Muscle layer of duodenum (tissue), 2 donors: ENCODE measurements at regions not wholly inside any gene's neighbourhood (a gene's known extent, or its start where the extent isn't known, plus 50 kb on each side); places are given as distances from the start of the nearest gene placed in this dataset.

Source experiments
- H3K27ac ChIP-seq: one replicate; pipeline ENCODE4 v1.7.0; 2013; ENCODE audit warnings: mild to moderate bottlenecking, low read length
- H3K27me3 ChIP-seq: one replicate; pipeline ENCODE4 v1.7.0; 2013; ENCODE audit warnings: low read depth, mild to moderate bottlenecking, control low read depth, low read length
- H3K36me3 ChIP-seq, 2 donors: one replicate each; pipeline ENCODE4 v1.7.0; 2013; ENCODE audit warnings: low read length in 2 of 2, control low read depth in 1 of 2, mild to moderate bottlenecking in 1 of 2; ENCODE audit not compliant: insufficient read depth in 2 of 2, control insufficient read depth in 1 of 2
- H3K4me1 ChIP-seq, 2 donors: one replicate each; pipeline ENCODE4 v1.7.0; 2013; ENCODE audit warnings: low read length in 2 of 2, mild to moderate bottlenecking in 2 of 2, control low read depth in 1 of 2, moderate library complexity in 1 of 2; ENCODE audit not compliant: insufficient read depth in 2 of 2, control insufficient read depth in 1 of 2
- H3K4me3 ChIP-seq, 2 donors: one replicate each; pipeline ENCODE4 v1.7.0; 2013; ENCODE audit warnings: low read length in 2 of 2, low read depth in 1 of 2, mild to moderate bottlenecking in 1 of 2
- H3K9me3 ChIP-seq, 2 donors: one replicate each; pipeline ENCODE4 v1.7.0; 2013; ENCODE audit warnings: low read length in 2 of 2, control low read depth in 1 of 2, mild to moderate bottlenecking in 1 of 2; ENCODE audit not compliant: control insufficient read depth in 1 of 2
- donor health status: healthy.

DNA sequence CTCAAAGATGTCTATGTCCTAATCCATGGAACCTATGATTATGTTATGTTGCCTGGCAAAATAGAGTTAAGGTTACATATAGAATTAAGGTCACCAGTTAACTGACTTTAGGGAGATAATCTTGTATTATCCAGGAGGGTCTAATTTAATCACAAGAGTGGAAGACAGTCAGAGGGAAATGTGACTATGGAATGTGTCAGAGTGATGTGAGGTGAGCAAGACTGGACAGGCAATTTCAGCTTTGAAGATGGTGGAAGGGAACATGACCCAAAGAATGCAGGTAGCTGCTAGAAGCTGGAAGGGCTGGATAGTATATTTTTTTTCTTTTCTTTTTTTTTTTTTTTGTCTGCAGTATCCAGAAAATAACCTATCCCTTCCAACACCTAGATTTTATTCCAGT lies 241.7 kb upstream of the NEGR1 start:
- Histone ChIP-seq H3K4me3 (no peak overlapping the region), H3K27me3 (no peaks in the 10 kb centered on the region), H3K36me3 (no peaks in the 10 kb centered on the region), H3K4me1 (no peaks in the 10 kb centered on the region), H3K27ac (no peak overlapping the region), H3K9me3 (no peaks in the 10 kb centered on the region)

DNA sequence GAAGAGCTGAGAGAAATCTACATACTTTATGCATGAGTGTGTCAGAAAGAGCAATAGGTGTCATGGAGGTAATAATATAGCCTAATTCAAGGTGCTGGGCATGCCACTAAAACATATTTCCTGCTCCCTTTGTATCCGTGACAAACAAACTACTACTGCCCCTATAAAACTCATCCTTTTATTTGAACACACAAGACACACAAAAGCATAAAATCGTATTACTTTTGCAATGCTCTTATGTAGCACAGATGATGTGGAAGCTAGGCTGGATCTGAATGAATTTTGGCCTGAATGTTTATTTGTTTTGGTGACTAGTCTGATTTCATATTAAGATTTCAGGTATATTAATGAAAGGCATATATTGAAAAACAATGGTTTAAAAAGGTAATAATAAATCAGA lies 239.3 kb upstream of the NEGR1 start:
- no peaks in the 10 kb centered on the region for H3K36me3 ChIP-seq
- H3K4me1 ChIP-seq: no peaks in the 10 kb centered on the region
- H3K27me3 ChIP-seq: no peaks in the 10 kb centered on the region
- no peak overlapping the region for H3K4me3 ChIP-seq
- H3K27ac ChIP-seq: no peak overlapping the region
- no peaks in the 10 kb centered on the region for H3K9me3 ChIP-seq

DNA sequence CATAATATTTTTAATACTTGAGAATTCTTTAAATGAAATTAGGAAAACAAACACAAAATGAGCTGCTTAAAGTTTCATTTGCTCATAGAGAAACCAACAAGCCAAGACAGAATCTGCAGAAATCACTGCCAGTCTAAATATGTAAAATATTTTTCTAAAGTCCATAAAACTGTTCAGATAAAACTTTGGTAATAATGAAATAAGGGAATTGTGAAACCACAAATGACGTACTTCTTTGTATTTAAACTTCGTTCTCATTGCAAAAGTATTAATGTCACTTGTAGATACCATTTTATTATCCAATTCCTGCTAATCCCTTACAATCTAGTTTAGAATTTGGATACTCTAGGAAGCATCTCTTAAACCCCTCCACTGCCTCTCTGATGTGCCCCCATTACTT lies 234.5 kb upstream of the NEGR1 start:
- Histone ChIP-seq H3K36me3 (no peaks in the 10 kb centered on the region), H3K4me3 (no peak overlapping the region), H3K4me1 (no peaks in the 10 kb centered on the region), H3K27ac (no peak overlapping the region), H3K27me3 (no peaks in the 10 kb centered on the region), H3K9me3 (no peaks in the 10 kb centered on the region)

DNA sequence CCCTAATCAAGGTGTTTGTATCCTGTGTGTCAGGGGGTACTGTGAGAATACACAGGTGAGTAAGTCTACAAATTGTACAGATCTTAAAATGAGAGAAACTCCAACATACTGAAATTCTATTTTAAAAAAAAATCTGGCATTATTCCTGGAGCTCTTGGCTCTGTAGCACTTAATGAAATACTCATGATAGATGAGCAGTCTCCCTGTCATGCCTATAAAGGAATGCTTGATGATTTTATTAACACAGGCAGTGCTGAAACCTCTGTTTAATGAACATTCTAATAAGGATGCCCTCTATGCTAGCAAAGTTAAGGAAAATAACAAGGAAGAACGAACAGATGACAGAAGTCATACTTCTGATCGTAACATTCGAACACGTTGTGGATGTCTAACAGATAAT lies 233.9 kb upstream of the NEGR1 start:
- Histone ChIP-seq H3K27me3 (no peaks in the 10 kb centered on the region), H3K4me1 (no peaks in the 10 kb centered on the region), H3K9me3 (no peaks in the 10 kb centered on the region), H3K4me3 (no peak overlapping the region), H3K27ac (no peak overlapping the region), H3K36me3 (no peaks in the 10 kb centered on the region)

DNA sequence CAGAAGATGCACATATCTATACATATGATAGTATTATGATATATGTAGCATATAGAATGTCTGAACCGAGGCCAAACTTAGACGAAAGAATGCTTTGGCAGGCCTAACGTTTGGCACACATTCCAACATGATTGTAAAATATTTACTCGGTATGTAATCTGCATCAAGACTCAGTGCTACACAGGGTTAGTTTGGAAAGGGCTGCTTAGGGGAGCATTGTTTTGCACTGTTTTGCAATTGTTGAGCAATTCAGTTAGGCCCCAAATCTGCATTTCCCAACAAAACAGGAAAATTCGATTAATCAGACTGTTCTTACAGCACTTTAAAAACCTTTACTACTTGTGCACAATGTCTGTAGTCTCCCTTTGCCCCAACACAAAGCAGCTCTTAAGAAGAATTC lies 216.0 kb upstream of the NEGR1 start:
- no peaks in the 10 kb centered on the region for H3K4me1 ChIP-seq
- no peak overlapping the region for H3K27ac ChIP-seq
- no peak overlapping the region for H3K4me3 ChIP-seq
- no peaks in the 10 kb centered on the region for H3K27me3 ChIP-seq
- H3K9me3 ChIP-seq: no peaks in the 10 kb centered on the region
- no peaks in the 10 kb centered on the region for H3K36me3 ChIP-seq

DNA sequence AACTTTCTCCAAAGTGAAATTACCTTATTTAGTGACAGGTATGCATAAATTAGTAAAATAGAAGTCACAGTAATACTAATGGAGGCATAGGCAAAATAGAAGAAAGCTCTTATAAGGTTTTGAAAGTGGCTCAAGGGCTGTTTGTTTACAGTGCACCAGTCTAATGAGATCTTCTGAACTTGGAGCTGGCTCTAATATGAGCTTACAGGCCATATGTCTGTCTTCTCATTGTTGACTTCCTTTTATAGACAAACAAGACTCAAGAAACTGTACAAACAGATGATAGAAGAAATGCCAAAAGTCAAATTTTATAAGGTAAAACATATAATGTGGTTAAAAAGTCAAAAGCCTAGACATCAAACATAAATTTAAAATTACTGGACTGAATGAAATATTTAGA lies 207.5 kb upstream of the NEGR1 start:
- H3K9me3 ChIP-seq: no peaks in the 10 kb centered on the region
- H3K4me3 ChIP-seq: no peak overlapping the region
- no peaks in the 10 kb centered on the region for H3K36me3 ChIP-seq
- H3K4me1 ChIP-seq: no peaks in the 10 kb centered on the region
- H3K27me3 ChIP-seq: no peaks in the 10 kb centered on the region
- H3K27ac ChIP-seq: no peak overlapping the region

DNA sequence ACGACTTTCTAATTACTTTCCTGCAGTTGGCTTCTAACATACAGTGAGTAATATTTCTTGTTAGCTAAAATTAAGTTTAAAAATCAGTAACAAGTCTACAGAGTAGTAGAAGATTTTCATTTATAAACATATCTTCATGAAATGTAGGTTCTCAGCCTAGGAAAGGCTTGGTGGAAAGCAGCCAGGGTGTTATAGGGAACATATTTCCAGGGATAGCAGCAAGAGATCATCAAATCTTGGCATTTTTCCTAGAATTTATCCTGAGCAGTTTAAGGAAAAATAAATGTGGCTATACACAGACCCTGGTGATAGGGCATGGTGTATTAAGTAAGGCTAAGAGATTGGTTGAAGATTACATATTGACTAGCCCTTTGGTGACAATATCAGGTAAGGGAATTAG lies 203.5 kb upstream of the NEGR1 start:
- H3K27ac ChIP-seq: no peak overlapping the region
- H3K36me3 ChIP-seq: no peaks in the 10 kb centered on the region
- no peaks in the 10 kb centered on the region for H3K4me1 ChIP-seq
- no peaks in the 10 kb centered on the region for H3K9me3 ChIP-seq
- no peaks in the 10 kb centered on the region for H3K27me3 ChIP-seq
- H3K4me3 ChIP-seq: no peak overlapping the region

DNA sequence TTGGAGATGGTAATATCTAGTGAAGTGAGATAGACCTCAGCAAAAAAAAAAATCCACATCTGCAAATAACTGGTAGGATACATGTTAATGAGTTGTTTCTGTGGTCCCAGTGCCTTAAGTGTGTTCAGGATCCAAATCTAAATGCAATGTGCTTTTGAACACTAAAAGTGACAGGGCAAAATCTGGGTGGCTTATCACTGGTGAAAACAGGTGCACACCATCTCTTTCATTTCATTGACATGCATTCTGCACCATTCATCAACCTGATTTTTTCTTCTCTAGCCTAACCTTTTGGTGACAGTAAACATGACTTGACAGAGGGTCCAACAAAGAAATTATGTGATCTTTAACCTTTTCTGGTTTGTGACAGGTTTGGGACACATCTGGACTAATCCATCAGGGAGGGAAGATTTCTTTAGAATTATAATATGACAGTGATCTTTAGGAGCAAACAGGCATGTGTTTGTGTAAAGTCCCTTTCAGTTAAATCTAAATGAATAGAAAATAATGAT lies 201.6 kb upstream of the NEGR1 start:
- no peaks in the 10 kb centered on the region for H3K36me3 ChIP-seq

DNA sequence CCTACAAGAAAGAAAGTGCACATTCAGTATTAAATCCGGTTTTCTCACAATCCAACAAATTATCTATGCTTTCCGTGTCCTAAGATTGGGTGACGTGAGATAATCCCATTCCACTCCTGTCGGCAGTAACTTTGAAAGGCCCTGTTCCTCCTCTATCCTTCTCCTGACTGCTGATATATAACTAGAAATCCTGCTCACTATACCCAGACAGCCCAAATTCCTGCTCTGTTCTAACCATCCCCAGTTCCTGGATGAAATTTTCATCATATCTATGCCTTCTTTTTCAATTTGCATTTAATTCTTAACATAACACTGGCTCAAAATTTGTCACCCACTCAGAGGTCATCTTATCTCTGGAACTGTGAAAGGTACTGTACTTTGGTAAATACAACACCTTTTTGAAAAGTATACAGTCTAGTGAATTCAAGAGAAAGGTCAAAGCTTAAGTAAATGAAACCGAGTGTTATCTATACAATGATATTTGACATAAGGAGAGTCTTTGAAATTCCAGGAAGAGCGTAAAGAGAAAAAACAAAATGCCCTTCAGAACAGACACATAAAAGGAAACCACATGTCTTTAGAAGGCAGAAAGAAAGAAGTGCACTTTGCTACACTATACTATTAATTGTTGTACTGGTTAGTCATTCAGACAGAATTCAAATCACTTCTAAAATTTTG lies 200.5 kb upstream of the NEGR1 start:
- no peak overlapping the region for H3K4me3 ChIP-seq
- H3K27me3 ChIP-seq: no peaks in the 10 kb centered on the region
- H3K27ac ChIP-seq: no peak overlapping the region
- no peaks in the 10 kb centered on the region for H3K4me1 ChIP-seq
- no peaks in the 10 kb centered on the region for H3K36me3 ChIP-seq
- no peaks in the 10 kb centered on the region for H3K9me3 ChIP-seq

More for the DNA sequence above, 201.6 kb upstream of the NEGR1 start:
- H3K27ac ChIP-seq: no peak overlapping the region
- H3K4me1 ChIP-seq: no peaks in the 10 kb centered on the region
- no peak overlapping the region for H3K4me3 ChIP-seq
- no peaks in the 10 kb centered on the region for H3K27me3 ChIP-seq
- H3K9me3 ChIP-seq: no peaks in the 10 kb centered on the region

DNA sequence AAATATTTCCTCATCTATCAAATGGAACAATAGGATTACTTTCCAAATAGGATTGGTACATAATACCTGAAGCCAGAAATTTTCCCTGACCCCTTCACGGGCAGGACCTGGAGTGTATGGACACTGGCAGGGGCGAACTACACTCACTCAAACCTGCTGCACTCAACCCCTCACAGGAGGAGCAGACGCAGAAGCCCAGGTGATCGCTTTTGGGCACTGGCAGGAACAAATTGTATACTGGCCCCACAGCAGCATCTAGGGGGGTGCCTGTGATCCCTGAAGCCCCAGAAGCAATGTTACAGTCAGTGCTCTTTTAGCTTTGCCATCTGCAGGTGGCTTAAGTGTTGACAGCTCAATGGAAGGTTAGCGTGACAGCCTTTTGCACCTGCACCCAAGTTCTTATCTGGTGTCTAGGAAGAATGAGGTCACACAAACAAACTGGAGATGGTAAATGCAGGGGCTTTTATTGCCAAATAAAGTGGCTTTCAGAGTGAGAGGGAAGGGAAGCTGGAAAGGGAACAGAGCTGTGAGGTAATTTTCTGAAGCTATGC lies 199.2 kb upstream of the NEGR1 start:
- Histone ChIP-seq H3K27ac (no peak overlapping the region), H3K4me3 (no peak overlapping the region), H3K36me3 (no peaks in the 10 kb centered on the region), H3K9me3 (no peaks in the 10 kb centered on the region), H3K27me3 (no peaks in the 10 kb centered on the region), H3K4me1 (no peaks in the 10 kb centered on the region)

DNA sequence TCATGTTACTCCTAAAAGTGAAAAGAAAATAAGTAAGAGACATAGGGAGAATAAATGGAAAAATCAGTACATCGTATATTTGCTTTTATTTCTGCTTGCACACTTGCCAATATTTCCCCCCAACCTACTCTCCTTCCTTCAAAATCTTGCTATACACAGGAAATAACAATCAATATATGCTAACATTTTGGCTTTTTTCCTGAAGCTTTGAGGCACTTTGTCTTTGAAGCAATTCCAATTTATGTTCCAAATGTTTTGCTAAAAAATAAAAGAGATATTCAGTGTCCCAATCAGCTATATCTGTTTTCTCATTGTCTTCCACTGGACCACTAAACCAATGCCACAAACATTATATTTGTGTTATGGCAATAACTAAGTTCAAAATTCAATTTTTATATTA lies 184.0 kb upstream of the NEGR1 start:
- H3K27me3 ChIP-seq: no peaks in the 10 kb centered on the region
- no peak overlapping the region for H3K27ac ChIP-seq
- H3K4me3 ChIP-seq: no peak overlapping the region
- no peaks in the 10 kb centered on the region for H3K36me3 ChIP-seq
- no peaks in the 10 kb centered on the region for H3K9me3 ChIP-seq
- H3K4me1 ChIP-seq: no peaks in the 10 kb centered on the region
